ENCODE measurements at regions not wholly inside any gene's neighbourhood (a gene's known extent, or its start where the extent isn't known, plus 50 kb on each side); places are given as distances from the start of the nearest gene placed in this dataset.

DNA sequence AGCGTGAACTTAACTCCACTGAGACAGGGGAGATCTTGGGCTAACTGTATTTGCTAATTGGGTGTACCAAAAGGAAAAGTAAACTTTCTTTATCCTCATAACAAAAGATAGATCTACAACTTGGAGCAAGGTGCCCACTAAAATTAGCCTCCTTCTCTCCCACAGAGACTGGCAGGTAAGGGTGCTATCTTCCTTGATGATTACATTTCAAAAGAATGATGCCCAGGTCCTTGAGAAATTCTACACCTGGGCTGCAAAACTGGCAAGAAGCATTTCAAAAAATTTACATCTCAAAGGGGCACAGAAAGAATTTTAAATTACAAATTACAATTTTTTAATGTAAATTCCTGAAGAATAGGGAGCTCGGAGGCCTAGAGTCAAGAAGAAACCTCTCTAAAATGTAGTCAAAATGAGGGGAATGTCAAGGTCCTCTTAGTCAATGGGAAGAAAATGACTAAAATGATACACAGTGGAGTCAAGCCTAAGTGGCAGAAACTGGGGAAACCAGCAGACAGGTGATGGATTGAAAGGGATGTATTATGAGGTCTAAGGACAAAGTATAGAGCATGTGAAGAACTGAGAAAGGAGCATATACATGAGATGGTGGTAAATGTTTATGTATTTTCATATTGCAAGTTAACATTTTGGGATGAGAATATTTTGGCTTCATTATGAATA is 348.3 kb upstream of the TUSC1 start:
- DNase-seq = no peak

DNA sequence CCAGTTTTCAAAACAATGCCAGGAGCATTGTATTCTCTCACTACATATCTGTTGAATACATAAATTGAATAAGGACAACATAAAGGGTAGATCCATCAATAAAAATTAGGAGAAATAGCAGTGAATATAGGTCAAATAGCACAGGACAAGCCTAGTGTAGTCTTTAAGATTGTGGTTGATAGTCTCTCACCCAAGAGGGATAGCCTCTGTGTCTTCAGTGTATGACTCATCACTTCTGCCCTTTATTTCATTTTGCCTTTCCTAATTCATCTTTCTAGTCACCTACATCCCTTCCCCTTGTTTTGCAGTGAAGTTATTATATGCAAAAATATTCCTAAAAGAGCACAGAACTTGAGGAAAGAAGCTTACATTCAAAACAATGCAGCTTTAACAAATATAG is 335.0 kb upstream of the TUSC1 start:
- DNase-seq = peak; percentile 28

DNA sequence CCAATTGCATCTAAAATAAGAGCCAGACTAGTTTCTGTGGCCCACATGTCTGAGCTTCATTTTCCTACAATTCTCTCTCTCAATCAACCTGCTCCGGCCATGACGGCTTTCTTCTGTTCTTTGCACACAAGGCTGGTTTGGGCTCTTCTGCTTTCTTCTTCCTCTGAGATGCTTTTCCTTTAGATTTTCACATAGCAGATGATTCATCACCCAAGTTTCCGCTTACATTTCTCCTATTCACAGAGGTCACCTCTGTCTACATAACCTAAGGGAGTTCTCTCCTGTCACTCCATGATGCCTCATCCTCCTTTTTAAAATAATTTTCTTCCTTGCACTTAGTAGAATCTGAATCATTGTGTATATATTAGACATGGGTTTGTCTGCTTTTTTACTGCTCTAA is 334.6 kb upstream of the TUSC1 start:
- DNase-seq = peak; percentile 63

DNA sequence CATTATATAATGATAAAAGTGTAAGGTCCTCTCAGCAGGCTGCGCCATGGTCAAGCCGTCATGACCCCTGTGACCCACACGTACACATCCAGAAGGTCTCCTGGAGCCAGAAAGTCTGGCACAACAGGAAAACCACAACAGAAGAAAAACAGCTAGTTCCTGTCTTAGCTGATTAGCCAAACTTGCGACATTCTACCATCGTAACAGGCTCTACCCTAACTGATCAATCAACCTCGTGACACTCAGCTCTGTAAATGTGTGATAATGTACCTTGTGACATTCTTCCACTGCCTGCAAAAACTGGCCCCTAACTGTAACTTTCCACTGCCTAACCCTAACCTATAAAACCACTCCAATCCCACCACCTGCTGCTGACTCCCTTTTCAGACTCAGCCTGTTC is 316.4 kb upstream of the TUSC1 start:
- DNase-seq = no peak

DNA sequence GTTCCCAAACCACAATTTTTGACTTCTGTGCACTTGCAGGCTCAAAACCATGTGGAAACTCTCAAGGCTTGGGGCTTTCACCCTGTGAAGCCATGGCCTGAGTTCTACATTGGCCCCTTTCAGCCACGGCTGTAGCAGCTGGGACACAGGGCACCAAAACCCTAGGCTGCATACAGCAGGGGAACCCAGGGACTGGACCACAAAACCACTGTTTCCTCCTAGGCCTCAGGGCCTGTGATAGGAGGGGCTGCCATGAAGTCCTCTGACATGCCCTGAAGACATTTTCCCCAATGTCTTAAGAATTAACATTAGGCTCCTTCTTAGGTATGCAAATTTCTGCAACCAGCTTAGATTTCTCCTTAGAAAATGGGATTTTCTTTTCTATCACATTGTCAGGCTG is 312.1 kb upstream of the TUSC1 start:
- no peak for DNase-seq

DNA sequence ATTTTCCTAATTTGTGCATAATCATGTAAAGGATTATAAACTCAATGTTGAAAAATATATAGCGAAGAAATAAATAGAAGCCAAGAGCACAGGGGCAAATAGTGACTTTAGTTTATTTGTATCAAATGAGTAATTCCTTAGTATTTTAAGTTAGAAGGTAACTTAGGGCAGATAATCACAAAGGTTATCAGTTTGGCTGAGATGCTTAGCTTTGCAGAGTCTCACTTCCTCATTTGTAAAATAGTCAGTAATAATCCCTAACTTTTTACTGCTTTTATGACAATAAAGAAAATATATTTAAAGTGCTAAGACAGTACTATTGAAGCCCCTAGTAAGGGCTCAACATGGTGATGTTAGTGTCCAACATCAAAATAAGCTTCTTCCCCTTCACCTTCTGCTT is 297.4 kb upstream of the TUSC1 start:
- no peak for DNase-seq

DNA sequence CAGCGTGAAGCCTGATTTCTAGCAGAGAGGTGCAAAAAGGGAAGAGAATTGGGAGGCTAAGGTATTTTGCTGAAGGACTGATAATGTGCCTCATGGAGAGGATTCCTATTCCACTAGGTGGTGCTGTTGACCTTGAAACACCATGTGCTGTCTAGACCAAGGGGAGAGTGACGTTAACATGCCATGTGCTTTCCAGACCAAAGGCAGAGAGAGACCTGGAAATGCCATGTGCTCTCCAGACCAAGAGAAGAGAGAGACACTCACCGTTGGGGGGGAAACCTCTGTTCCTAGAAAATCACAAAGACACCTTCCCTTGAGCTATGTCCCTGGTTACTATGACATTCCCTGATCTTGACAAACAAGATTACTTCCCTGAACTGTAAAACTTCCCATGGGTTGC is 286.0 kb upstream of the TUSC1 start:
- peak; percentile 73 for DNase-seq

DNA sequence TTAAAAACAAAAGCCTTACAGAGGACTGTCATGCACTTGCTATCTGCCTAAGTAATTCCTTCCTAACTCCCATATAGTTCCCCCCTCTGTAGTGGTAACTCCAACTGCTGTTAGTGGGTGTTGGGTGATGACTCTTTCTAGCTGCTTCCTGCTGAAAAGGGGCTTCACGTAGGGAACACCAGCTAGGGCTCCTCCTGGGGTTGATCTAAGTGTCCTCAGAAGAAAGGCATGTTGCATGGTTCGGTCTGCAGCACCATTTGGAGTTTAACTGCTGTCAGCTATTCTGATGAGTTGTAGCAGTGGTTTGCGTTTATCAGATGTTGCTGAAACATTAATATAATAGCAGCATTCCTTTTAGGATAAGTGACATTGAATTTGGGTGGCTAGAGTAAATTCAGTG is 281.9 kb upstream of the TUSC1 start:
- no peak for DNase-seq

DNA sequence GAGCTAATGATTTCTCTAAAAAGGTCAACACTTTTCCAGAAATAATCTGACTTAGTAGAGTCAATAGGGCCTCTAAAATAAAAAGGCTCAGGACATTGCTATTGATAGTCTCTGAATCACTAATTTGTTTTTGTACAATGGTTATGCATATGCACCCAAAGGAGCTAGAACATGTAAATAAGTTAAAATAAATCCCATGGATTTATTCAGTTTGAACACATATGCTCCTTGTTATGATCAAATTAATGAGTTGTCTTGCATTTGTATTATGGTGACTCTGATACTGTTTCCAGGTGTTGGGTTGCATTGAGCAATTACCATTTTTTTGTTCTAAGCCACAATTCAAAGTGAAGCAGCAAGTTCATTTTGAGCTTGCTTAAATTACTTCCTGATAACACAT is 276.0 kb upstream of the TUSC1 start:
- no peak for DNase-seq

DNA sequence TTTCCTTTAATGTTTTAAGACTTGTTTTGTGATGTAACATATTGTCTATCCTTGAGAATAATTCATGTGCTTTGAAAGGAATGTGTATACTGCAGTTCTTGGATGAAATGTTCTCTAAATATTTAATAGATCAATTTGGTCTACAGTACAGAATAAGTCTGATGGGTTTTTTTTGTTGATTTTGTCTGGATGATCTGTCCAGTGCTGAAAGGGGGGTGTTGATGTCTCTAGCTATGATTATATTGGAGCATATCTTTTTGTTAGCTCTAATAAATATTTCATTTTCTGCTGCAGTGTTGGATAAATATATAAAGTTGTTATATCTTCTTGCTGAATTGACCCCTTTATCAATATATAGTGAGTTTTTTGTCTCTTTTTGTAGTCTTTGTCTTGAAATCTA is 269.9 kb upstream of the TUSC1 start:
- DNase-seq = no peak

DNA sequence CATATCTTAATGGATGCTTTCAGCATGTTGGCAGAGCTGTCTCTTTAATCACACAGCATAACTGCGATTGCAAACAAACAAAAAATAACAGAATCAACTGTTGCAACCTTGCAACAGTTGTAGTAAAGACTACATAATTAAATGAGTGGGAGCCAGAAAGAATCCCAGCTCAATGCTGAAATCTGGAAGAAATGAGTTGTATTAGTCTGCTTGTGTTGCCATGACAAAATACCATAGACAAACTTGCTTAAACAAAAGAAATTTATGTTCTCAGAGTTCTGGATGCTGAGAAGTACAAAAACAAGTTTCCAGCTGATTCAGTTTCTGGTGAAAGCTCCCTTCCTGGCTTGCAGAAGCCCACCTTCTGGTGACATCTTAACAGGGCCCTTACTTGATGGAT is 260.9 kb upstream of the TUSC1 start:
- no peak for DNase-seq

DNA sequence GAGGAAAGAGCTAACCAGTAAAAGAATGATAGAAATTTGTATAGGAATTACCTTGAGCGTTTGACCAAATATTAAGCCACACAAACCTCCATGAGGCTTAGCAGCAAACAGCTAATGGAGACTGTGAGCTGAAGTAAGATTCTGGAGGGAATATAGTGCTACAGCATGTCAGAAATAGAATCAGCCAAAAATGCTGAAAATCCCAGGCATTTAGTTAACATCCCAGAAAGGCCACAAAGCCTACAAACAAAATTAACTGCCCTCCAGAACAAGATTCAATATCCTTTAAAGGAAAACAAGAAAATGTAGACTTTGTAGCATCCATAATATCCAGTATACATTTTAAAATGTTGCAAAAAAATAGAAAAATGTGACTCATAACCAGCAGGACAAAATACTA is 257.8 kb upstream of the TUSC1 start:
- DNase-seq = no peak

DNA sequence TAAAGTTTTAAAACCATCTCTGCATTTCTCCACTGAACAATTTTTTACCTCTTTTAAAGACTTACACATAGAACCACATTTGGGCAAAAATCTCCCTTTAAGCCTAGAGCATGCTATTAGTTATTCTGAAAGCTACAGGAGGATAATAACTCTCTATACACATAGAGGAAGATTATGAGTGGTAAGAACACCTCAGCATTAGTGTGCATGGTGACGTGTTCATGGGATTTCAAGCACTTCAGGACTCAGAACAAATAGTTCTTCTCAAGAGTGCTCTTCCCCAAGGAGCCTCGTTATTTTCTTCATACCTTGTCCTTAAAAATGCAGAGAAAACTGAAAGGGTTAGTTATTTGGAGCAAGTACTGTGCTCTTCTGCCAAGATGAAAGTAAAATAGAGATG is 256.9 kb upstream of the TUSC1 start:
- peak; percentile 34 for DNase-seq

DNA sequence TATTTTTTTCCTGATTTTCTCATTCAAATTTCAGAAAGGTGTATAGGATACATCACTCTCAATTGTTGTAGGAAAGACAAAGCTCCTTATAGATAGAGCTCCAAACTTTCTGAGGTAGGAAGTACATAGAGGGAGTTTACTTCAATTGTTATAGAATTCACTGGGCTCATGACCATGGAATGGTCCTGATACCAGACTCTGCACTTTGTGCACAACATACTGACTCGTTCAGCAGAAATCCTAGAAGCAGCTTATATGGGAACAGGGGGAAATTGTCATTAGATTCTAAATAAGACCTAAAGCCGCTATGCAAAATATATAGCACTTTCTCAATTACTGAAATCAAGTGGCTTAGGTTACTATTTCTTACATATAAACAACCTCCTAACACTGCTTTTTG is 240.5 kb upstream of the TUSC1 start:
- no peak for DNase-seq

DNA sequence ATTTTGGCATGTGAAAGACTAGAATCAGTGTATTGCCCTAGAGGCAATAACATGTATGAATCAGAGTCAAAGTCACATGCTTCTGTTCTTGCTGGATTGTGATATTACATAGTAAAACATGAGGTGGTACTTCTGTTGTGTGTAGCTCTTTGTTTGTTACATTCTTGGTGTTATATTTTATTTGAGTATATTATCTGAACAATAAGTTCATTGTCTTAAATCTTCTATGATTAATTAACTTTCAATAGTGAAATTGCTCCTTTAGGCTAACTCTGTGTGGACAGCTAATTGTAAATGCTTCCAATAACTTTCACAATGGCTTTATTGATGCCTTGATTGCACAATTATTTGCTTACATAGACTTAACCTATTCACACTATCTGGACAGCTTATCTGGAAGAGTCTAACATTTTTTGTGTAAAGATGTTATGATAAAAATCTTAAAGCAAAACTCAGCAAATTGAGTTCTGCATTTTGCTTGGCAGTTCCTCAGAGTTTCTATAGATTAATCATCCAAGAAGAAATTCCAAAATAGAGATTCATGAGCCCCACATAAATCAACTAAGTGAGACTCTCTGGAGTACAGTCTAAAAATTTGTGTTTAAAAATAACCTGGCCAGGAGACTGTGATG is 239.6 kb upstream of the TUSC1 start:
- DNase-seq = peak; percentile 56

DNA sequence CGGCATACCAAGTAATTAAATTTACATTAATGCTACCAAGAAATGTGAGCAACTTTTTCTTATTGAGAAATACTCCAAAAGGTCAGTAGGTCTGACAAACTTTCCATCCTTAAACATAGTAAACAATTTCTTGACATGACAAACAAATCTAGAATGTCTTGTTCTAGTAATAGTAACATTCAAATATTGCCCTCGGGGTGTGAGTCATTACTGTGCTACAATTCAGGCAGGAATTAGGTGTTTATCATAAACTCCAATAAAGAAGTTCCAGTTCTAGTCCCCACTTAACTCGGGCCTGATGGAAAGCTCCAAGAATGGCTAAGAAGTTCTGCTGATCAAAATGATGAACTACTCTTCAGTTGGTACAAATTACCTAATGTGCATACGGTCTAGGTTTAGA is 235.6 kb upstream of the TUSC1 start:
- DNase-seq = peak; percentile 18

DNA sequence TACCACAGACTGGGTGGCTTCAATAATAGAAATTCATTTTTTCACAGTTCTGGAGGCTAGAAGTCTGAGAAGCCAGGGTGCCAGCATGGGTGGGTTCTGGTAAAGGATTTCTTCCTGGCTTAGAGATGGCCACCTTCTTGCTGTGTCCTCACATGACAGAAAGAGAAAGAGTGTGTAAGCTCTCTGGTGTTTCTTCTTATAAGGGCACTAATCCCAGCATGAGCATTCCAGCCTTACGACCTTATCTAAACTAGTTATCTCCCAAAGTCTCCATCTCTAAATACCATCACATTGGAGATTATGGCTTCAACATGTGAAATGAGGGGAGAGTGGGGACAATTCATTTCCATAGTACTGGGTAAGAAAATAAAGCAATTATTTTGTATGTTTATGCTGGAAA is 226.5 kb upstream of the TUSC1 start:
- no peak for DNase-seq

DNA sequence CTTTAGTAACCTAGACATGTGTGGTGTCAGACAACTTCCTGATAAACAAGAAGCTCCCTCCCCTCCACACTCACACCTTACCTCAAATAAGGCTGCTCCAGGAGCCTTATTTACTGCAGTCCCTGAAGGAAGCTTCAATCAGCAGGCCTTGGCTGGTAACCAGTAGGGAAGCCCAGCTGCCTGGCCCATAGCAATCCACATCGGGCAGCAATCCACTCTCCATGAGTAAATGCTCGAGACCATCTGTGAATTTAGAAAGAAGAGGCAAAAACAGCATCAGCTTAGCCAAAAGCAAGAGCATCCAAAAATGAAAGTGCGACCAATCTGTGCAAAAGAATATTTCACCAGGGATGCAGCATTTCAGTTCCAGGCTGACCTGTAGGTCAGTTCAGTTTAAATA is 213.3 kb upstream of the TUSC1 start:
- DNase-seq = no peak

DNA sequence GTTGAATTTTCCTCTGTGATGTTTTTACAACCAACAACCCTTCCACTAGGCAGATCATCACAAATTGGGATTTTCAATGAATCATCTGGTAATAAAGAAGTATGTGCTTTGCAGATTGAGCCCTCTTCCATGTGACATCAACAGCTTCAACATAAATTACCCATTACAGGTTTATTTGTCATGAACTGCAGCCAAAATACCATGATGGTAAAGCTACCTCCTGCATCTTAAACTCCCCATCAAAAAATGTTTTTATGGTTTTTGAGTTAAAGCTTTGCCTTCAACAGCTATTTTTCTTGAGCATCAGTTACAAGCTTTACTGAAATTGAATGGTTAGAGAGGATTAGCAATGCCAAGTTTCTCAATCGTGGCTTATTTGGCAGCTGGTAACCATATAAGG is 211.4 kb upstream of the TUSC1 start:
- no peak for DNase-seq

DNA sequence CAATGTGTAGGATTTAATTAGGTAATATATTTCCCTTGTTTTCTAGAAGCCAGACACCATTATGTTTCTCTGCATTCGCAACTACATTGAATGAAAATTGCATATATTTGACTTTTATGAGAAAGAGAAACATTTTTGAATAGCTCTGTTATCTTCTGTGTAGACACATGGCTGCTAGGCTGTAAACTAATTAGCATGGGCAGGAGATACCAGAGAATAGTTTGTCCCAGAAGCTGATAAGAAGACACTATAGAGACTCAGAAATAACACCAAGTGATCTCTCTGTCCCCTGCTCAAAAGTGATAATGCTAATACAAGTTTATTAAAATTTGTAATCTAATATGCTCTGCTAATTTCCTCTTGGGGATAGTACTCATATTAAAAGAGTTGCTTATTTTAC is 198.0 kb upstream of the TUSC1 start:
- DNase-seq = no peak

DNA sequence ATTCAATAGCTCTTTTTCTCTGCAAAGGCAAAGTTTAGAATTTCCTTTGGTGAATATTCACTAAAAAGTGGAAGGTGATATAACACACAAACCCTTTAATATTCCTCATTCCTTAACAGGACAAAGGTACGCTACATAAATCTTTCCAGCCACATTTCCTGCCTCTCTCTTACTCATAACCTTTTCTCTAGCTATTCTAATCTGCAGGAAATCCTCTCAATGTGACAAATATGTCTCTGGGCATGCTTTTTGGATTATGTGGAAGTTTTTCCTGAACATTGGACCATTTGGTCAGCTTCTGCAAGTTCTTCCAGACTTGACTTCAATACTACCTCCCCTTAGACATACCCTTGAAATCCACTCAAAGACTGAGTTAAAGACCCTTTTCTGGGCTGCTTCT is 186.3 kb upstream of the TUSC1 start:
- no peak for DNase-seq

DNA sequence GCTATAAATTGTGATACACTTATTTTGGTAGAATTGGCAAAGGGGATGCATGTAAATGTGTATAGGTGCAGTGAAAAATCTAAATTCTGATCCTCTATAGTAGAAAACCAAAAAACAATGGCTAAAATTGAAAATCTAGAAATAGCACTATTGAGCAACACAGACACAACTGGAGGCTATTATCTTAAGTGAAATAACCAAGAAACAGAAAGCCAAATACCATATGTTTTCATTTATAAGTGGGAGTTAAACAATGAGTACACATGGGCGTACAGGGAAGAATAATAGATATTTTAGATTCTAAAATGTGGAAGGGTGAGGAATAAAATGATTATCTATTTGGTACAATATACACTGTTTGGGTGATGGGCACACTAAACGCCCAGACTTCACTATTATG is 183.2 kb upstream of the TUSC1 start:
- no peak for DNase-seq

DNA sequence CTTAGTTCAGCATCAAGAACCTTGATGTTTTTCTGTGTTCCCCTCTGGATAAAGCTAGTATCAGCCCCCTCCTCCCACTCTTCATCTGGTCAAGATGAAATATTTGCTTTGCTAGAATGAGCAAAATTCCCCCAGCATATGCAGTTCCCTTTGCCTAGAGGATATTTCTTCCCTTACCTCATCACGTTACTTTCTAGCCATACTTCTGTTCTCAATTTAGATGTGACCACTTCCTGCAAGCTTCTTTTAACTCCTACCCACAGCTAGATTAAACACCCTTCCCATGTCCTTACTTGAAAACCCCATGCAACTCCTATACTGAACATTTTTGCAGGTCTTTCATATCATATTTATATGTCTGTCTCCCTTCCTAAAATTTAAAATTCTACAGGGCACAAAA is 178.9 kb upstream of the TUSC1 start:
- peak; percentile 3 for DNase-seq

DNA sequence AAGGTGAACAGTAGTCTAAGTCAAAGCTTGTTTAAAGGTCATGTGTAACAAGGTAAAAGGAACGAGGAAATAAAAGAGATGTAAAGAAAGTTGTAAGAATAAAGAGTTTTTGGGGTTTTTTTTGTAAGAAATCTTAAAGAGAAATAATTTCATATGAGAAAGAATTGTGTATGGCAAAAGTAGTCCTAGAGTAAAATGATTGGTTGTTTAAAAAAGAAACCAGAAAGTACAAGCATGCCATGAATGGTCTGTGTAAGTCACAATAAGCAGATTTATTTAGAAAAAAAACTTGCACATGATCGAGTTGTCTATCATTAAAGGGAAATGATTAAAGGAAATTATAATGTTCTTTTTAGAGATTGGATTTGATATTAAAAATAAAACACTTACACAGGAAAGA is 172.6 kb upstream of the TUSC1 start:
- DNase-seq = no peak

DNA sequence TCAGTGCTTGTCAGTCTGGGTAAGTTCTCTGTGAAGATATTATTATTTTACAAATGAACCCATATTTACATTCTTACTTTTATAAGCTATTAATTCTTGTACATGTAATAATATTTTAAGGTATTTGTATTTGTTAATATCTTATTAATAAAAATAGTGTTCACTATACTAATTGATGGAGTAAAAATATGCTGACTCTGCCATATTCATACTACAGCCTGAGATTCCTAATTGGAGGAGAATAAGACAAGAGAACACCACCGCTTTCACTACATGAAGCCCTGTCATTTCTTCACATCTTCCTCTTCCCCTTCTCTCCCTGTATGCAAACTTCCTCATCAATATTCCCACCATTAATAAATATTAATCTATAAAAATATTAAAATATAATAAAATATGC is 167.6 kb upstream of the TUSC1 start:
- DNase-seq = no peak
